Fibroblast of peridontal ligament (primary cell): ENCODE measurements at regions not wholly inside any gene's neighbourhood (a gene's known extent, or its start where the extent isn't known, plus 50 kb on each side); places are given as distances from the start of the nearest gene placed in this dataset.
A peak's percentile ranks its signal among the peaks of the same experiment; 100 is the strongest.
"Not testable (repeated sequence)": the region's sequence is repeated elsewhere in the genome, so short reads cannot be mapped to it uniquely, and the experiment has no call there.

ENCODE experiments used
- DNase-seq: peaks from one replicate; pipeline ENCODE4 v3.0.0-alpha.2; 2010; ENCODE audit errors: extremely low read depth

DNA sequence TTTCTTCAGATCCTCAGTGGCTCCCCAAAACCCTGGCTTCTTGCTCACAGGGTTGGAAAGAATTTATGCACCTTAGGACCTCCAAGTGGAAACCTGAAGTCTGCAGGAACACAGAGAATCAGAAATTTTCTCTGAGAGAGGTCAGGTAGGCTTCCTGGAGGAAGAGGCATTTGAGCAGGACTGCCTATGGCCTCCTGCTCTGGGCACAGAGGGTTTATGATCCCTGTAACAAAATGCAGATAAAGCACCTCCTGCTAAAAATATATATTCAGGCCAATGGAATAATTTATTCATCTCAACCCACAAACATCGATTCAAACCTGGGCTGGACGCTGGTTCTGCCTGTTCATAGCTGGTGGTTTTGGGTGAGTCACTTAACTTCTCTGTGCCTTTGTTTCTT lies 68.1 kb upstream of the FGF3 start:
- no peak for DNase-seq

- DNase-seq = no peak
These were observed 68.7 kb upstream of the FGF3 start for GRCh38 chr11:69887841-69888427.

DNA sequence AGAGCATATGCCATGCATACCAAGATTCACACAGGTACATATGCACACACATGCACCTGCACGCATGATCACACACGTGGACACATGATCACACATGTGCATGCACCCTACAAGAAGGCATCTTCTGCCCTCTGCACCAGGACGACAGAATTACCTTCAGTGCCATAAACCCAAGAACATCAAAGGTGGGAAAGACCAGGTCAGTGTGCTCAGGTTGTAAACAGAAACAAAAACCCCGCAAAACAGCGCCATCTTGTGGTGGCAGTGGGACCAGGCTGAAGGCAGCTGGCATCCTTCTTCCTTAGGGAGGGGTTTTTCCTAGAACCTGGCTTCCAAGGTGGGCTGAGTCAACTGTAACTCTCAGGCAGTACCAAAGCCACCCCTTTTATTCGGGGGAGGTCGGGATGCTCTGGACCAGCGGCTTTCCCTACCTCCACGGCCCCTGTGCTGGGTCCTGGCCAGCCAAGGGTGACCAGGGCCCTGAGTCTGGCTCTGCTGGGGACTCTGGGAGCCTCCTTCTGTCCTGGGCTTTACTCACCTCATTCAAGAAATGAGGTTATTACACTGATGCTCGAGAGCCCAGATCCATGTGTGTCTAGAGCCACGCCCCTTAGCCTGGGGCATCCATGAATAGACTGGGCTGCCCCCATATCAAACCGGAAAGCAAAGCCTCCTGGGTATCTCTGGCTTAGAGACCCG lies 69.4 kb upstream of the FGF3 start:
- DNase-seq = peak; percentile 52

DNA sequence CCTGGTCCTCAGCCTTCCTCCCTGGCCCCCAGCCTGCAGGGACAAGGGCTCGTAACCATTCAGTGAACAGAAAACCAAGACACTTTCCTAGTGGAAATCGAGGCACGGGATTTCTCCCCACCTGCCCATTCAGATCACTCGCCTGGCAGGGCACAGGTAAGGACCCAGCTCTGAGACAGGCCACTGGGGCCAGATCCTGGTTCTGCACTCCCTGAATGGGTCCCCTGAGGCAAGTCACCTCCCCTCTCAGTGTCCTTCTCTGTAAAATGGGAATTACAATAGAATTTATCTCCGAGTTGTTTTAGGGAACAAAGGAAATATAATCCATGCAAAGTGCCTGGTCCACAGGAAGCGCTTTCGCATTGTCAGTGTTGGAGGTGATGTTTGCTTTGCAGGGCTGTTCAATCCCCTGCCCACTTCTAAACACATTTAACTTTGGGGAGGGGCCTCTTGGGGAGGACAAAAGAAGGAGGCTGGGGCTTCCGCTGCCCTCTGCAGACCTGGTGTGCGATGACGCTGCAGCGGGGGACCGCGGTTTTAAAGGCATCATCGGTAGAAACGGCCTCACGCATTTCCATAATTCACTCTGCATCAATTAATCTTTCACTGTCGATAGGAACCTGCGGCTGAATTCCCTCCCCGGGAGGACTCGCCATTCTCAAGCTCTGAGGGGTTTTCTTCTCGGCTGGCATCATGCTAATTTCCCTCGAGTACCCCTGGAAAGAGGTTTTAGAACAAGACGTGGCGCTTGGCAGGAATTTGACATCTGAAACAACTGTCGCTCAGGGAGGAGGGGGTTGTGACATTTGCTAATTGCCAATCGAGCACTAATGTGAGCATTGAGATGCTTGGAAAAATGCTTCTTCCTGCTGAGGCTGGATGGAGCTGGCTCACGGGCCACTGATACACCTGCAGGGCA lies 70.4 kb upstream of the FGF3 start:
- DNase-seq = no peak

- no peak for DNase-seq
These were observed 71.3 kb upstream of the FGF3 start for GRCh38 chr11:69890476-69890875.

GRCh38 chr11:69891421-69892236 lies 72.4 kb upstream of the FGF3 start:
- peak; percentile 24 for DNase-seq

GRCh38 chr11:69892237-69892985 lies 73.2 kb upstream of the FGF3 start:
- DNase-seq = no peak

DNA sequence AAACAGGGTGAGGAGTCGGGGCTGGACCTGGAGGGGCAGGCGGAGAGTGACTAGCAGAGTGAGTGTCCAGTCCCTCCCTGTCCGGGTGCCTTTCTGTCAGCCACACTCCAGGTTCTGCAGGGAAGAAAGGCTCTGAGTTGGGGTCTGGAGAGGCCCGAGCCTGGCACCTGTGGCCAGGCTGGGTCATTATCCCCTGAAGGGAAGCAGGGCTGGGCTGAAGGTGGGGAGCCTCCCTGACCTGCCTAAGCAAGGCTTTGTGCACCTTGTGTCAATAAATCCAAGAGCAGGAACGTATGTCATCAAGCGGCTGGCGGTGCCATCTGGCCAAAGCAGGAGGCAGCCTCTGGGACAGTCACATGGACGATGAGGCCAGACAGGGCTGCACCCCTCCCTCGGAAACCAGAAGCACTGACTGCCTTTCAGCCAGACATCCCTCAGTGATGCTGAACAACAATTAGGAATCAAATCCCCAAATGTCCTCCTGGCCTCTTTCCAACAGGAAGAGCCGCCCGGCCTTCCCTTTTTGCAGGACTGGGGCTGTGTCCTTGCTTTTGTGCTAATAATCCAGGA lies 73.9 kb upstream of the FGF3 start:
- no peak for DNase-seq

- no peak for DNase-seq
These were observed 74.4 kb upstream of the FGF3 start for GRCh38 chr11:69893631-69894030.

DNA sequence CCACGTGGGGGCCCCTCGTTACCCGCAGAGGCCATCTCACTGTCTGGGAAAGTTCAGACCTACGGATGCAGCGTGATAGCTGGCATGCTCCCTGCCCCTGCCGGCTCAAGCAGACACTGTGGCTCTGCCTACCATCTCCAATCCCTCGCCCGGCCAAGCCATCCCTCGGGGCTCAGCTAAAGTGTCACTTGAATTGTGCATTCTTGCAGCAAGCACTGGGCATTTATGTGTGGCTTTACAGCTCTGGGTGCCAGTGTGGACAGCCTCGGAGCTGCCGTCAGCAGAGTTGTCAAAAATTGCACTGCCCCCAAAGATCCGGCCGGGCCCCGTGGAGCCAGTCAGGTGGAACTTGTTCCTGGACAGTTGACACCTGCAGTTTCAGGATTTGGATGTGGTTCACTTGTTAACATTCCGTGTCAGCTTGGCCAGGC lies 75.0 kb upstream of the FGF3 start:
- no peak for DNase-seq

DNA sequence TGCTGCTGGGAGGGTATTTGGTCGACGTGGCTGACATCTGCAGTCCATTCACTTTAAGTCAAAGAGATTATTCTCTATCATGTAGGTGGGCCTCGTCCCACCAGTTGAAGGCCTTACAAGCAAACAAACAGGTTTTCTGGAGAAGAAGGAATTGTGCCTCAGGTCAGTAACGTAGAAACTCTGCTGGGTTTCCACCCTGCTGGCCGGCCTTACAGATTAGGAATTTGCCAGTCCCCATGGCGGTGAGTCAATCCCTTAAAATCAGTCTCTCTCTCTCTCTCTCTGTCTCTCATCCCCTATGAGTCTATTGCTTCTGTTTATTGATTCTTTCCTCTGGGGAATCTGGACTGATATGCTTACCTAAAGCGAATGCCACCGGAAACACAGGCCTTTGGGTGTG lies 75.4 kb upstream of the FGF3 start:
- DNase-seq = peak; percentile 9

DNA sequence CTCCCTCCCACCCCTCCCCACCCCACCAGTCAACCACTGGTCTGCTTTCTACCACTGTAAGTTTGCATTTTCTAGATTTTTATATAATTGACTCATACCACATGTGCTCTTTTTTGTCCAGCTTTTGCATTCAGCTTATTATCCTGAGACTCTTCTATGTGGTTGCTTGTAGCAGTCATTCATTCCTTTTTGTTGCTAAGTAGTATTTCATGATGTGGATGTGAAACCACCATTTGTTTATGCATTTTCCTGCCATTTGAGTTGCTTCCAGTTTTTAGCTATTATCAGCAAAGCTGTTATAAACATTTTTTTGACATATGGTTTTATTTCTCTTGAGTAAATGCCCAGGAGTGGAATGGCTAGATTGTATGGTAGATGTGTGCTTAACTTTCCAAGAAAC lies 77.0 kb upstream of the FGF3 start:
- peak; percentile 73 for DNase-seq

GRCh38 chr11:69898123-69898522 lies 78.9 kb upstream of the FGF3 start:
- no peak for DNase-seq

DNA sequence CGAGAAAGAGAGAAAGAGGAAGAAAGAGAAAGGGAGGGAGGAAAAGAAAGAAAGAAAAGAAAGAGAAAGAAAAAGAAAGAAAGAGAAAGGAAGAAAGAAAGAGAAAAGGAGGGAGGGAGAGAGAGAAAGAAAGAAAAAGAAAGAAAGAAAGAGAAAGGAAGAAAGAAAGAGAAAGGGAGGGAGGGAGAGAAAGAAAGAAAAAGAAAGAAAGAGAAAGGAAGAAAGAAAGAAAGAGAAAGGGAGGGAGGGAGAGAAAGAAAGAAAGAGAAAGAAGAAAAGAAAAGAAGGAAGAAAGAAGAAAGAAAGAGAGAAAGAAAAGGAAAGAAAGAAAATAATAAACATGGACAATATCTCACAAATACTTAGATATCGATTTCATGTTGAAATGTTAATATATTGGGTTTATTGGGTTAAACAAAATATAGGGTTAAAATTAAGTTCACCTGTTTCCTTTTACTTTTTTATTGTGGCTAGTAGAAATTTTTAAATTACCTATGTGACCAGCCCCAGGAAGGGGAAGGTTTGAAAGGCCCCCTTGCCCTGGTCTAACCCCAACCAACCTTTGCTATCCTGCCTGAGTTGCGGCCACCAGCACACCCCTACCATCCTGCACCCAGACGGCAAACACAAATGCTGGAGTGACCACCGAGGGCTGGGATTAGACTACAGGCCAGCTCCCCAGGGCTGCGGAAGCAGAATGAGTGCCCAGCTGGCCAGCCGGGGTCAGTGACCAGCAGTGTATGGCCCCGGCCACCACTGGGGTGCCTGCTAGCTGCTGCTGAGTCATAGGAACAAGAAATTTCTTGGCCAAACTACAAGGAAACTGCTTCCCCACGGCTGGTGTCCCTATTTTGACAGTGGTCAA lies 81.0 kb upstream of the FGF3 start:
- no peak for DNase-seq

- DNase-seq = not testable (repeated sequence)
These were observed 81.6 kb upstream of the FGF3 start for GRCh38 chr11:69900822-69901302.

- no peak for DNase-seq
These were observed 83.1 kb upstream of the FGF3 start for GRCh38 chr11:69902337-69902736.

DNA sequence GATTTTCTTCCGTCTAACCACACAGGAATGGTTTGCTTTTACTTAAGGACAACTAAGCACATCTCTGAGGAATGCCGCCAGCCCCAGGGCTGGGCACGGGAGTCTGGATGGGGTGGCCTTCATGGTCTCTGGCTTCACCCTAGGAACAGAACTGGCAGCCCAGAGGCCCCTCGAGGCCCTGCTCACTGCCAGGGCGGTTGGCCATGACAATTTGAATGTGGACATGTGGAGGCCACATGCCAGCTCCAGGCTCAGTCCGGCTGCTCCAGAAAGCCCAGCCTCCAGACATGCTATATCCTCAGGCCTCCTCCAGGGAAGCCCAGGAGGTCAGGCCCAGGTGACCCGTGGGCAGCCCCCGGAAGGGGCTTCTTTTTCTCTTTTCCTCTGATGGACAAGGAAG lies 84.0 kb upstream of the FGF3 start:
- no peak for DNase-seq

DNA sequence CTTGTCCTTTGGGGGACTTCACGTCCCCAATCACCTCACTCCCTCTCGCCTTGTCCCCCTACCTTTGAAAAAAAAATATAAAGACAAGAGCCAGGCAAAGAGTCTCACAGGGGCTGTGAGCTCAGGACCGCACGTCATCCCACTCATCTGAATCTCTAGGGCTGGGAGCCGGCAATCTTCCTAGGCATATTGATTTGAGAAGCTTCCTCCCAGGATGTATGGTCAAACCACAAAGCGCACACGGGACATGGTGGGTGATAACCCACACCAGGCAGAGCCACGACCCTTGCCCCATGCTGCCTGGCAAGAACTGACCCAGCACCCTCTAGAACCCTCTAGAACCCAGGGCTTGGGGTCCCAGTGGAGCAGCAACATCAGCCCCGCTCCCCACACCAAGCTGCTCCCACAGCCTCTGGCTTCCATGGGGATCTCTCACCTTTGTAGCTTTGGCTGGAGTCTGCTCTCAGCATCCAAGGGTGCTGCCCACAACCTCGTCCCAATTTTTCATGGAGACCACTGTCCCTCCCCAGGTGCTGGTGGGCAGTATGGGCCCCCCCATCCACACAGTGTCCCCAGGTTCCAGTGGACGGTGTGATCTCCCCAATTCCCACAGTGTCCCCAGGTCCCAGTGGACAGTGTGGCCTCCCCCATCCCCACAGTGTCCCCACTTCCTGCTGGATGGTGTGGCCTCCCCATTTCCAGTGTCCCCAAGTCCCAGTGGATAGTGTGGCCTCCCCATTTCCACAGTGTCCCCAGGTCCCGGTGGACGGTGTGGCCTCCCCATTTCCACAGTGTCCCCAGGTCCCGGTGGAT lies 85.2 kb upstream of the FGF3 start:
- no peak for DNase-seq
